Stomach (tissue), 4 donors: ENCODE measurements at regions not wholly inside any gene's neighbourhood (a gene's known extent, or its start where the extent isn't known, plus 50 kb on each side); places are given as distances from the start of the nearest gene placed in this dataset.

Source experiments
- EP300 ChIP-seq: sonication (generic); formaldehyde crosslinking; IDR thresholded peaks from one replicate; pipeline ENCODE4 v1.6.1; 2017; ENCODE audit warnings: antibody characterized with exemption
- TF ChIP-seq, protein P1 (sequence below), 7 experiments: fragments of 450-650 bp in 4 of 7; fragments of 200-600 bp in 3 of 7; sonication (generic) in 3 of 7; IDR thresholded peaks; one replicate each; pipeline ENCODE4 v1.5.1; 2016 to 2019; ENCODE audit warnings: antibody characterized with exemption in 7 of 7, control low read depth in 2 of 7, mild to moderate bottlenecking in 1 of 7

DNA sequence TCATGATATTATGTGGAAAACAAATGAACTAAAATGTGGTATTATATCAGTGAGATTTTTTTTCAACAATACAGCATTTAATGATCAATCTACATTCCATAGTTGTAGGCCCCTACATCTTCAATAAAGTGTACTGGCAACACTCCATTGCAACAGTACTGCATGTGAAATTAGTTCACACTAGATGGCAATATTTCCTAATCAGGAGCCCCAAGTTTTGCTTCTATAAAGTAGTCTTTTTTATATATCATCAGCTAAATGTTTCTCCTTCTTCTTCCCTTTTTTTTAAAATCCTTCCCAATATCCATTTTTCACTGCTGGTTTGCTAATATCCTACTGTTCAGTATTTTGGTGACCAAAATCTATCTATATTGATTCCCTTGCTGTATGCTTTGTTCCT is 528.3 kb upstream of the ATXN8OS start:
- TF ChIP-seq, protein P1, sequence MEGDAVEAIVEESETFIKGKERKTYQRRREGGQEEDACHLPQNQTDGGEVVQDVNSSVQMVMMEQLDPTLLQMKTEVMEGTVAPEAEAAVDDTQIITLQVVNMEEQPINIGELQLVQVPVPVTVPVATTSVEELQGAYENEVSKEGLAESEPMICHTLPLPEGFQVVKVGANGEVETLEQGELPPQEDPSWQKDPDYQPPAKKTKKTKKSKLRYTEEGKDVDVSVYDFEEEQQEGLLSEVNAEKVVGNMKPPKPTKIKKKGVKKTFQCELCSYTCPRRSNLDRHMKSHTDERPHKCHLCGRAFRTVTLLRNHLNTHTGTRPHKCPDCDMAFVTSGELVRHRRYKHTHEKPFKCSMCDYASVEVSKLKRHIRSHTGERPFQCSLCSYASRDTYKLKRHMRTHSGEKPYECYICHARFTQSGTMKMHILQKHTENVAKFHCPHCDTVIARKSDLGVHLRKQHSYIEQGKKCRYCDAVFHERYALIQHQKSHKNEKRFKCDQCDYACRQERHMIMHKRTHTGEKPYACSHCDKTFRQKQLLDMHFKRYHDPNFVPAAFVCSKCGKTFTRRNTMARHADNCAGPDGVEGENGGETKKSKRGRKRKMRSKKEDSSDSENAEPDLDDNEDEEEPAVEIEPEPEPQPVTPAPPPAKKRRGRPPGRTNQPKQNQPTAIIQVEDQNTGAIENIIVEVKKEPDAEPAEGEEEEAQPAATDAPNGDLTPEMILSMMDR (IDR thresholded peaks at IDR 0.05): peak in 1 of 7 experiments; percentile 11
- TF ChIP-seq EP300: no peak
